Mesendoderm (in vitro differentiated cells): ENCODE measurements at regions not wholly inside any gene's neighbourhood (a gene's known extent, or its start where the extent isn't known, plus 50 kb on each side); places are given as distances from the start of the nearest gene placed in this dataset.
"Not testable (repeated sequence)": the region's sequence is repeated elsewhere in the genome, so short reads cannot be mapped to it uniquely, and the experiment has no call there.

ENCODE experiments used
- DNase-seq: peaks from one replicate; pipeline ENCODE4 v3.0.0; 2013
- H2AK5ac ChIP-seq: 2 replicates; pipeline ENCODE4 v1.6.1; 2013; ENCODE audit warnings: low read length, inconsistent platforms
- H2BK120ac ChIP-seq: 2 replicates; pipeline ENCODE4 v1.6.1; 2013; ENCODE audit warnings: low read depth, mild to moderate bottlenecking, low read length, moderate library complexity, mixed read lengths
- H2BK15ac ChIP-seq: replicated peaks from 2 replicates; pipeline ENCODE4 v1.6.1; 2013; ENCODE audit warnings: low read depth, mild to moderate bottlenecking, moderate library complexity
- H2BK5ac ChIP-seq: 2 replicates; pipeline ENCODE4 v1.6.1; 2013; ENCODE audit warnings: low read length, inconsistent platforms
- H3K18ac ChIP-seq: 2 replicates; pipeline ENCODE4 v1.6.1; 2013; ENCODE audit warnings: mild to moderate bottlenecking, low read length, mixed read lengths
- H3K23ac ChIP-seq: one replicate; pipeline ENCODE4 v1.6.1; 2013; ENCODE audit warnings: low read length
- H3K27ac ChIP-seq: 2 replicates; pipeline ENCODE4 v1.5.1; 2013; ENCODE audit warnings: low read depth, mild to moderate bottlenecking, inconsistent platforms, low read length, moderate library complexity
- H3K27me3 ChIP-seq: 2 replicates; pipeline ENCODE4 v1.6.1; 2013; ENCODE audit warnings: low read length, control low read depth, mild to moderate bottlenecking, inconsistent platforms; ENCODE audit not compliant: insufficient read depth, poor library complexity
- H3K36me3 ChIP-seq: 2 replicates; pipeline ENCODE4 v1.6.1; 2013; ENCODE audit warnings: low read length, inconsistent platforms; ENCODE audit not compliant: control insufficient read depth, insufficient read depth
- H3K4ac ChIP-seq: one replicate; pipeline ENCODE4 v1.6.1; 2013; ENCODE audit warnings: low read depth, mild to moderate bottlenecking, low read length, moderate library complexity
- H3K4me1 ChIP-seq: 2 replicates; pipeline ENCODE4 v1.6.1; 2013; ENCODE audit warnings: low read depth, low read length, inconsistent platforms; ENCODE audit not compliant: control insufficient read depth
- H3K4me2 ChIP-seq: 2 replicates; pipeline ENCODE4 v1.6.1; 2013; ENCODE audit warnings: low read length
- H3K4me3 ChIP-seq: 2 replicates; pipeline ENCODE4 v1.5.1; 2013; ENCODE audit warnings: mild to moderate bottlenecking, low read length
- H3K56ac ChIP-seq: one replicate; pipeline ENCODE4 v1.6.1; 2013; ENCODE audit warnings: low read length
- H3K79me1 ChIP-seq: 2 replicates; pipeline ENCODE4 v1.6.1; 2013; ENCODE audit warnings: low read length, inconsistent platforms
- H3K79me2 ChIP-seq: 2 replicates; pipeline ENCODE4 v1.6.1; 2013; ENCODE audit warnings: mild to moderate bottlenecking, low read length; ENCODE audit not compliant: control insufficient read depth, insufficient read depth
- H3K9ac ChIP-seq: 2 replicates; pipeline ENCODE4 v1.6.1; 2013; ENCODE audit warnings: low read length, inconsistent platforms
- H4K5ac ChIP-seq: one replicate; pipeline ENCODE4 v1.6.1; 2013; ENCODE audit warnings: low read length
- H4K8ac ChIP-seq: one replicate; pipeline ENCODE4 v1.6.1; 2013; ENCODE audit warnings: low read depth, mild to moderate bottlenecking, control low read depth, low read length, moderate library complexity
- WGBS: extraction: QIAGEN DNeasy Blood & Tissue Kit; methylation state at CpG from one replicate; pipeline ENCODE4 v1.1.7; 2013; ENCODE audit warnings: low lambda C conversion rate, missing lambda C conversion rate; ENCODE audit not compliant: insufficient coverage; ENCODE audit errors: extremely low coverage; 5-methylcytosine and 5-hydroxymethylcytosine counted together

GRCh38 chr12:69172491-69172890 lies 66.9 kb upstream of the CPSF6 start:
- H3K27ac ChIP-seq: no peak overlapping the region
- H2BK120ac ChIP-seq: no peak overlapping the region
- H2BK5ac ChIP-seq: no peak overlapping the region
- H3K79me1 ChIP-seq: no peaks in the 10 kb centered on the region
- H3K23ac ChIP-seq: no peak overlapping the region
- H3K79me2 ChIP-seq: no peaks in the 10 kb centered on the region
- H3K27me3 ChIP-seq: no peaks in the 10 kb centered on the region
- no peak overlapping the region for H3K9ac ChIP-seq
- no peak overlapping the region for H2AK5ac ChIP-seq
- H2BK15ac ChIP-seq: no peak overlapping the region
- DNase-seq: no peak
- no peak overlapping the region for H3K4ac ChIP-seq
- no peak overlapping the region for H4K8ac ChIP-seq
- H3K4me2 ChIP-seq: no peak overlapping the region
- H3K56ac ChIP-seq: no peak overlapping the region
- H3K36me3 ChIP-seq: no peaks in the 10 kb centered on the region
- WGBS: no CpG with 5 or more reads among the region's 1 CpG
- H3K18ac ChIP-seq: no peak overlapping the region
- H3K4me1 ChIP-seq: peaks cover 7% of the 10 kb centered on the region
- no peak overlapping the region for H4K5ac ChIP-seq
- H3K4me3 ChIP-seq: no peak overlapping the region

- Histone ChIP-seq H3K9ac (no peak overlapping the region), H3K79me1 (no peaks in the 10 kb centered on the region), H3K36me3 (no peaks in the 10 kb centered on the region), H3K4me1 (peaks cover 7% of the 10 kb centered on the region), H2AK5ac (no peak overlapping the region), H3K23ac (no peak overlapping the region), H3K4me2 (no peak overlapping the region), H3K79me2 (no peaks in the 10 kb centered on the region), H4K8ac (no peak overlapping the region), H3K4ac (no peak overlapping the region), H3K27ac (no peak overlapping the region), H2BK120ac (no peak overlapping the region), H2BK15ac (no peak overlapping the region), H2BK5ac (no peak overlapping the region), H3K4me3 (no peak overlapping the region), H4K5ac (no peak overlapping the region), H3K18ac (no peak overlapping the region), H3K27me3 (no peaks in the 10 kb centered on the region), H3K56ac (peak overlapping the region; percentile 45)
- no peak for DNase-seq
- no CpG with 5 or more reads among the region's 9 CpGs for WGBS
Measured at GRCh38 chr12:69173368-69173767, 66.0 kb upstream of the CPSF6 start.

- Histone ChIP-seq H3K27ac (peak overlapping the region; percentile 76), H4K5ac (no peak overlapping the region), H3K23ac (no peak overlapping the region), H4K8ac (no peak overlapping the region), H3K4ac (no peak overlapping the region), H2AK5ac (no peak overlapping the region), H3K4me2 (no peak overlapping the region), H3K27me3 (no peaks in the 10 kb centered on the region), H3K79me1 (no peaks in the 10 kb centered on the region), H3K9ac (no peak overlapping the region), H3K4me3 (no peak overlapping the region), H3K56ac (no peak overlapping the region), H2BK120ac (peak overlapping the region; percentile 56), H3K18ac (peak overlapping the region; percentile 72), H2BK5ac (no peak overlapping the region), H2BK15ac (no peak overlapping the region), H3K4me1 (no peaks in the 10 kb centered on the region), H3K79me2 (no peaks in the 10 kb centered on the region), H3K36me3 (no peaks in the 10 kb centered on the region)
- peak; percentile 62 for DNase-seq
Measured at GRCh38 chr12:69179786-69180185, 59.6 kb upstream of the CPSF6 start.

GRCh38 chr12:69187572-69187971 lies 51.8 kb upstream of the CPSF6 start:
- H2BK120ac ChIP-seq, H3K23ac ChIP-seq, H3K27me3 ChIP-seq, DNase-seq, H3K4me1 ChIP-seq, H3K27ac ChIP-seq, H4K8ac ChIP-seq, H3K79me2 ChIP-seq, H4K5ac ChIP-seq, H3K9ac ChIP-seq, H2BK5ac ChIP-seq, H3K56ac ChIP-seq, H2AK5ac ChIP-seq, H3K36me3 ChIP-seq, H3K18ac ChIP-seq, H3K4me3 ChIP-seq, H3K4me2 ChIP-seq, H2BK15ac ChIP-seq, H3K4ac ChIP-seq, H3K79me1 ChIP-seq: not testable (repeated sequence)
- no CpG with 5 or more reads among the region's 7 CpGs for WGBS

- H3K79me2 ChIP-seq: no peaks in the 10 kb centered on the region
- H3K4me2 ChIP-seq: no peak overlapping the region
- no peaks in the 10 kb centered on the region for H3K4me1 ChIP-seq
- H4K8ac ChIP-seq: no peak overlapping the region
- H3K56ac ChIP-seq: no peak overlapping the region
- no peak overlapping the region for H2BK5ac ChIP-seq
- 100% methylated on average over 1 of the region's 4 CpGs for WGBS
- no peaks in the 10 kb centered on the region for H3K27me3 ChIP-seq
- H3K18ac ChIP-seq: no peak overlapping the region
- no peak overlapping the region for H2BK120ac ChIP-seq
- H3K4me3 ChIP-seq: no peak overlapping the region
- H3K4ac ChIP-seq: no peak overlapping the region
- no peak overlapping the region for H2BK15ac ChIP-seq
- DNase-seq: no peak
- no peak overlapping the region for H3K9ac ChIP-seq
- H3K79me1 ChIP-seq: no peaks in the 10 kb centered on the region
- no peaks in the 10 kb centered on the region for H3K36me3 ChIP-seq
- no peak overlapping the region for H3K27ac ChIP-seq
- H2AK5ac ChIP-seq: no peak overlapping the region
- no peak overlapping the region for H3K23ac ChIP-seq
- no peak overlapping the region for H4K5ac ChIP-seq
Measured at GRCh38 chr12:69189378-69189978, 49.9 kb upstream of the CPSF6 start.
